Left lung (tissue), 4 donors: ENCODE measurements at regions not wholly inside any gene's neighbourhood (a gene's known extent, or its start where the extent isn't known, plus 50 kb on each side); places are given as distances from the start of the nearest gene placed in this dataset.

Source experiments
- ATAC-seq: fragments of 200-7000 bp; cut with Tn5 transposase; one replicate; pipeline ENCODE4 v1.9.1; 2020; ENCODE audit warnings: moderate library complexity
- DNase-seq, 4 donors: peaks; one replicate each; pipeline ENCODE4 v3.0.0-alpha.2; 2013 to 2020
- H3K27ac ChIP-seq, 2 donors: fragments of 200-600 bp; sonication (generic) in 1 of 2; one replicate each; pipeline versions ENCODE4 v1.5.0 to v1.8.0; 2020 to 2021
- H3K27me3 ChIP-seq, 2 donors: fragments of 200-600 bp; sonication (generic) in 1 of 2; one replicate each; pipeline versions ENCODE4 v1.5.0 to v1.8.0; 2020 to 2021
- H3K36me3 ChIP-seq, 2 donors: fragments of 200-600 bp; sonication (generic) in 1 of 2; one replicate each; pipeline versions ENCODE4 v1.5.0 to v1.8.0; 2020 to 2021
- H3K4me1 ChIP-seq, 2 donors: fragments of 200-600 bp; one replicate each; pipeline ENCODE4 v1.8.0; 2021
- H3K4me3 ChIP-seq, 2 donors: fragments of 200-600 bp; sonication (generic) in 1 of 2; one replicate each; pipeline versions ENCODE4 v1.5.0 to v1.8.0; 2020 to 2021; ENCODE audit warnings: mild to moderate bottlenecking in 1 of 2
- H3K9me3 ChIP-seq, 2 donors: fragments of 200-600 bp; sonication (generic) in 1 of 2; one replicate each; pipeline versions ENCODE4 v1.5.0 to v1.8.0; 2020 to 2021
- CTCF ChIP-seq, 2 donors: fragments of 200-600 bp; sonication (generic) in 1 of 2; IDR thresholded peaks; one replicate each; pipeline versions ENCODE4 v1.5.0 to v1.8.0; 2021; ENCODE audit warnings: antibody characterized with exemption in 2 of 2
- intact Hi-C, 2 donors: fragments of 100-400 bp; cut with DNase I; formaldehyde crosslinking; loops; one replicate each; pipeline versions ENCODE4 v1.11.2 to v1.14.2; 2022
- donor health status: DM: no; HTN: yes; CAD: no.
- donor health status: DM: no; HTN: no; CAD: no.

- Histone ChIP-seq H3K27me3 (no peaks in the 10 kb centered on the region), H3K9me3 (no peaks in the 10 kb centered on the region), H3K4me1 (no peaks in the 10 kb centered on the region), H3K27ac (no peak overlapping the region), H3K4me3 (no peak overlapping the region), H3K36me3 (no peaks in the 10 kb centered on the region)
- no peak for TF ChIP-seq CTCF (IDR thresholded peaks at IDR 0.05)
- intact Hi-C loops: no loop called here
- no peak for ATAC-seq
- no peak for DNase-seq
Measured at GRCh38 chr12:87230441-87230840, 798.8 kb downstream of the C12orf50 start.

DNA sequence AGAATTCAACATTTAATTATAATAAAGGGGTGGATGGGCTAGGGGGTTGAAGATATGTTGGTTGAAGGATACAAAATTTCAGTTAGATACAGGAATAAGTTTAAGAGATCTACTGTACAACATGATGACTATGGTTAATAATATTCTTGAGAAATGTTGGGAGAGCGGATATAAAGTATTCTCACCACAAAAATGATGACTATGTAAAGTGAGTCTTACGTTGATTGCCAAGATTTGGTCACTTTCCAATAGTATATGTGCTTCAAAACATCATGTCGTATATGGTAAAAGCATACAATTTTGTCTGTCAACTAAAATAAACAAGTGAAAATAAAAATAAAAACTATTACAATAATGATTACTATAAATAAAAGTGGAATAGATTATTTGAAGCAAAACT, 802.0 kb downstream of the C12orf50 start:
- DNase-seq: no peak
- no peak for ATAC-seq
- Histone ChIP-seq H3K4me1 (no peaks in the 10 kb centered on the region), H3K27me3 (no peaks in the 10 kb centered on the region), H3K9me3 (no peaks in the 10 kb centered on the region), H3K36me3 (no peaks in the 10 kb centered on the region), H3K27ac (no peak overlapping the region), H3K4me3 (no peak overlapping the region)
- TF ChIP-seq CTCF (IDR thresholded peaks at IDR 0.05): no peak
- intact Hi-C loops: no loop called here

GRCh38 chr12:87217491-87217890, 811.7 kb downstream of the C12orf50 start:
- Histone ChIP-seq H3K9me3 (no peaks in the 10 kb centered on the region), H3K27me3 (no peaks in the 10 kb centered on the region), H3K4me3 (no peak overlapping the region), H3K36me3 (no peaks in the 10 kb centered on the region), H3K27ac (no peak overlapping the region), H3K4me1 (peaks cover 0 to 8% of the 10 kb centered on the region in 2 donors)
- intact Hi-C loops: no loop called here
- DNase-seq (no peak), ATAC-seq (no peak)
- no peak for TF ChIP-seq CTCF (IDR thresholded peaks at IDR 0.05)

- peaks cover 0 to 8% of the 10 kb centered on the region in 2 donors for H3K4me1 ChIP-seq
- no peaks in the 10 kb centered on the region for H3K9me3 ChIP-seq
- no peaks in the 10 kb centered on the region for H3K27me3 ChIP-seq
- H3K4me3 ChIP-seq: no peak overlapping the region
- no peak overlapping the region for H3K27ac ChIP-seq
- ATAC-seq (peak; percentile 35), DNase-seq (no peak)
- intact Hi-C loops: no loop called here
- no peaks in the 10 kb centered on the region for H3K36me3 ChIP-seq
- TF ChIP-seq CTCF (IDR thresholded peaks at IDR 0.05): no peak
Measured at GRCh38 chr12:87216436-87216835, 812.8 kb downstream of the C12orf50 start.

DNA sequence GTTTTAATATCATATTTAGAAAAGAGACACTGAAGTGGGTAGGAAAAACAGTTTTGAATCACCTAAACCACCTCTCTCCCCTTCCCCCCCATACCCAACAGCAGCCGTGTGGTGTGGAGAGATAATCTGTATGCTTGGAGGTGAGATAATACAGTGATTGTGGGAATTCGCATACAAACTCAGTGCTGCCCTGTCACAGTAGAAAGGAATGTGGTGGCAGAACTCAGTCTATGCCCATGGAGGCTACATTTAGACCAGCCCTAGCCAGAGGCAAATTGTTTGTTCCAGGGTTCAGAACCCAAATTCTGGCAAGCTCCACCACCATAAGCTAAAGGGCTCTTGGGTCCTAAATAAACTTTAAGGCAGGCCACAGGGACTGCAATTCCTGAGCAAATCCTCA, 827.0 kb downstream of the C12orf50 start:
- intact Hi-C loops: no loop called here
- H3K9me3 ChIP-seq: peaks cover 0 to 14% of the 10 kb centered on the region in 2 donors
- no peaks in the 10 kb centered on the region for H3K27me3 ChIP-seq
- DNase-seq (no peak), ATAC-seq (no peak)
- H3K36me3 ChIP-seq: no peaks in the 10 kb centered on the region
- no peak for TF ChIP-seq CTCF (IDR thresholded peaks at IDR 0.05)
- no peak overlapping the region for H3K4me3 ChIP-seq
- no peaks in the 10 kb centered on the region for H3K4me1 ChIP-seq
- no peak overlapping the region for H3K27ac ChIP-seq
